NT2/D1 (cell line): ENCODE measurements at regions not wholly inside any gene's neighbourhood (a gene's known extent, or its start where the extent isn't known, plus 50 kb on each side); places are given as distances from the start of the nearest gene placed in this dataset.
A peak's percentile ranks its signal among the peaks of the same experiment; 100 is the strongest.

ENCODE experiments used
- DNase-seq: peaks from one replicate; pipeline ENCODE4 v3.0.0-alpha.2; 2011; ENCODE audit warnings: low read depth, low spot score
- H3K27me3 ChIP-seq: 2 replicates; pipeline ENCODE4 v1.6.0; 2011; ENCODE audit warnings: mild to moderate bottlenecking; ENCODE audit not compliant: insufficient read length, insufficient read depth
- H3K36me3 ChIP-seq: 2 replicates; pipeline ENCODE4 v1.6.1; 2011; ENCODE audit warnings: mild to moderate bottlenecking, low read length, mixed read lengths; ENCODE audit not compliant: insufficient read depth, insufficient read length
- H3K4me1 ChIP-seq: 2 replicates; pipeline ENCODE4 v1.5.1; 2011; ENCODE audit not compliant: insufficient read depth, insufficient read length
- H3K4me3 ChIP-seq: 2 replicates; pipeline ENCODE4 v1.5.1; 2011; ENCODE audit warnings: low read depth; ENCODE audit not compliant: insufficient read length
- H3K9ac ChIP-seq: 2 replicates; pipeline ENCODE4 v1.6.0; 2011; ENCODE audit warnings: low read depth; ENCODE audit not compliant: insufficient read length
- H3K9me3 ChIP-seq: 2 replicates; pipeline ENCODE4 v1.5.1; 2011; ENCODE audit warnings: mild to moderate bottlenecking, low read length; ENCODE audit not compliant: insufficient read depth
- SUZ12 ChIP-seq: IDR thresholded peaks from 2 replicates; pipeline ENCODE4 v1.6.1; 2011; ENCODE audit not compliant: insufficient read length, insufficient read depth; ENCODE audit errors: extremely low read depth
- YY1 ChIP-seq: IDR thresholded peaks from 2 replicates; pipeline ENCODE4 v1.6.1; 2011; ENCODE audit not compliant: insufficient read length, insufficient read depth
- ZNF274 ChIP-seq: IDR thresholded peaks from 2 replicates; pipeline ENCODE4 v1.6.1; 2011; ENCODE audit warnings: mild to moderate bottlenecking, low read depth, low read length

DNA sequence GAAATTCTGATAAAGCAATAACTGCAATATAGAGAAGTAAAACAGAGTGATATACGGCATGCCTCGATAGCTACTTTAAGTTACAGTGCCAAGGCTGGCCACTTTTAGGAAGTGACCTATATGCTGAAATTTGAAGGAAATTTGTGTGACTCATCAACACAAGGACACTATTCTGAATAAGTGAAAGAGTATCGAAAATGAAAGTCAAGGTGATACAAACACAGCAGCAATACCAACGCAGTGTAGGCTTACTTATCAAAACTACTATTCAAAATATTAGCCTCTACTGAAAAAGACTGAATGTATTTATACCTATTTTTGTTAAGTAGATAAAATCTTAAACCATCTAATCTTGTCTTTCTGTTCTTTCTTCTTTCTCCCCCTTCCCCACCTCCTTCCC, 459.9 kb upstream of the GNPDA2 start:
- Histone ChIP-seq H3K9ac (no peak overlapping the region), H3K4me1 (no peaks in the 10 kb centered on the region), H3K36me3 (no peaks in the 10 kb centered on the region), H3K9me3 (no peaks in the 10 kb centered on the region), H3K27me3 (no peaks in the 10 kb centered on the region), H3K4me3 (no peak overlapping the region)
- DNase-seq = no peak
- no peak for TF ChIP-seq YY1
- no peak for TF ChIP-seq ZNF274
- no peak for TF ChIP-seq SUZ12

DNA sequence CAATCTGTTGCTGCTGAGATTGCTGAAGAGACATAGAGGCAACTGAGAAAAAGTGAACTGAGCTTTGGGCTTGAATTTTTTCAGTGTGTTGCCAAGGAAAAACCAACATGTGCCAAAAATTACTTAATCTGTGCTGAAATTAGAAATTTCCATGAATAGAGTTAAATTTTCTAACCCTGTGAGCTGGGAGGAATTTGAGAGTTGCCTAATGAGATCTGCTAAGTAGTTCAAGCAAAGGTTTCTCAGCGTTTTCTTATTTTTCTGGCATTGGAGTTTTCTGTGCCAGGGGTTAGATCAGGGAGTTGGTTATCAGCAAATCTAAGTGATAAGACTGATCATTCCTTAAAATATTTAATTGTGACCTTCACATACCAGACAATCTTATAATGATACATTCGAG, 457.5 kb upstream of the GNPDA2 start:
- Histone ChIP-seq H3K36me3 (no peaks in the 10 kb centered on the region), H3K9me3 (no peaks in the 10 kb centered on the region), H3K9ac (no peak overlapping the region), H3K4me3 (no peak overlapping the region), H3K27me3 (no peaks in the 10 kb centered on the region), H3K4me1 (no peaks in the 10 kb centered on the region)
- no peak for TF ChIP-seq YY1
- no peak for TF ChIP-seq ZNF274
- no peak for TF ChIP-seq SUZ12
- no peak for DNase-seq

DNA sequence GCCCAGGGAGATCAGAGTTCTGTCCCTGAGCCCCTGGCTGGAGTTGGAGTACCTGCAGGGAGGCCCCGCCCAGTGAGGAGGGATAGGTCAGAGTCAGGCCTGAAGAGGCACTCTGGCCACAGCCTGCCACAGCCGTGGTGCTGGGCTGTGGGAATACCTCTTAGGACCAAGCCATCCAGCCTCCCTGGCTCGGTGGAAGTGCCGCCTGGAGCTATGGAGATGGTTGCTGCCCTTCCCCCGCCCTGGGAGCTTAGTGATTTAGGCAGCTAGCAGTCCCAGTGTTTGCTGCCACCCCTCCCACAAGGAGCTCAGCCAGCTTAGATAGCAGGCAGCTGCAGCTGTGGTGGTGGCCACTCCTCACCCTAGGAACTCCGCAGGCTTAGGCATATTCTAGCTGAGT, 446.3 kb upstream of the GNPDA2 start:
- H3K4me1 ChIP-seq = no peaks in the 10 kb centered on the region
- peak; percentile 2 for DNase-seq
- no peaks in the 10 kb centered on the region for H3K9me3 ChIP-seq
- no peak overlapping the region for H3K9ac ChIP-seq
- TF ChIP-seq ZNF274 = no peak
- no peak for TF ChIP-seq YY1
- no peak for TF ChIP-seq SUZ12
- no peak overlapping the region for H3K4me3 ChIP-seq
- no peaks in the 10 kb centered on the region for H3K36me3 ChIP-seq
- no peaks in the 10 kb centered on the region for H3K27me3 ChIP-seq

DNA sequence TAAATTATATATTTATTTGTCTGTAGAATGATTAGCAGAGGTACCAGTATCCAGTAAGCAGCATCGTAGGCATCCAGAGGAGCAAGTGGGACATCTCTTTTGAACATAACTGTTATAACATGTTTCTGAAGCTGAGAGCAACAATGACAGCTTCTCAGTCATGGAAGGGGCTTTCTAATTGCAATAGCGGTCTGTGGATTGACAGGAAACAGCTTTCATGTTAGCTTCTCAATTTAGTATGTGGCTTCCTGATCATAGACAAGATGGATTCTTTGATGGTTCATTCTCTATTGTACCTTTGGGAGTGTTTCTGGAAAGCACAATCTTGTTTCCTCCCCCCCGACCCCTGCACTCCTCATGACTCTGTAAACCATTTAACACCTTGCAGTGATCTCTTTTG, 434.6 kb upstream of the GNPDA2 start:
- Histone ChIP-seq H3K9me3 (no peaks in the 10 kb centered on the region), H3K27me3 (no peaks in the 10 kb centered on the region)
- TF ChIP-seq YY1 = no peak
- TF ChIP-seq SUZ12 = no peak
- TF ChIP-seq ZNF274 = no peak

DNA sequence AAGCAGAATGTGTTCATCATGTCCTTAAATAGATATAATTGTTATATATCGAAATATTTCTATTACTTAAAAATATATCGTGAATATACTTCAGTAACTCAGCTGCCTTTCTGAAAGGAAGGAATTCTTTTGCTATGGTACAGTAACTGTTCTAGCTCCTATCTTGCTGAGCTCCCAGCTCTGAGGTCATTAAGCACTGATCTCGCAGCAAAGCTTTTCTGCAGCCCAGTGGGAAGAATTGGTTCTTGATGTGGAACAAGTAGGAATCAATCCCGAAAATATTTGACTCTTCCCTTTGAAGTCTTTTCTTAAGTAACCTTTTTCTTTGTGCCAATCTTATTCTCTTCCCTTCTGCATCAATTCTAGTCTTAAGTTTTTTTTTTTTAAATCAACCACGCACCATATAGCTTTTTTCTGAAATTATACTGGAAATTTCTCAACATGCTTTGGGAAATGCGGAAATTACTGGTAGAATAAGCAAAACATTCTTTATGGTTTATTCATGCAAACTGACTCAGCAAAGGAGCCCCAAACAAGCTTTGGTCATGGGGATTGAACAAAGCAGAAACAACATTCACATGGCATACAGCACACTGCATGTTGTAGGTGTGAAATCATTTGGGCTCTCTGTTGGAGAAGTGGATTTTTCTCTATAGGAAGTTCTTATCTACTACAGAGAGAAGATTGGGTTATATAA, 428.9 kb upstream of the GNPDA2 start:
- no peaks in the 10 kb centered on the region for H3K36me3 ChIP-seq
- H3K4me1 ChIP-seq = no peaks in the 10 kb centered on the region
- H3K9me3 ChIP-seq = no peaks in the 10 kb centered on the region
- no peaks in the 10 kb centered on the region for H3K27me3 ChIP-seq
- no peak overlapping the region for H3K9ac ChIP-seq
- TF ChIP-seq ZNF274 (no peak), SUZ12 (no peak), YY1 (no peak)
- DNase-seq = no peak
- no peak overlapping the region for H3K4me3 ChIP-seq

More for the DNA sequence above, 434.6 kb upstream of the GNPDA2 start:
- no peak for DNase-seq
- Histone ChIP-seq H3K4me1 (no peaks in the 10 kb centered on the region), H3K4me3 (no peak overlapping the region), H3K9ac (no peak overlapping the region), H3K36me3 (no peaks in the 10 kb centered on the region)

DNA sequence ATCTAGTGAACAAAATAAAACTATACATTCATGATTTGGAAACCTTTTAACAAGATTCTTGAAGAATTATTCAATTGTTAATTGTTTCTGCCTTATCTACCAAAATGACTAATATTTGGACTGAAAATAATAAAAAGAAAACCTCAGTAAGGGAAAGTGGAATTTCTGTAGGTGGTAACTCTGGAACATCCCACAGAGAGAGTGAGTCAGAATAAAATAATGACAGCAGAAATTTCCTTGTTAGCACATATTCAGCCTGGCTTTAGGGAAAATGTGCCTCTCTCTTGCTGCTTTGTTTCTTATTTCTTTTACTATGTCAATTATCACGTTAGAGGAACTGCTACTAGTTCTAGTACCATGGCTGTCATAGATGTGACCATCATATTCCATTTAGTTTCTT, 421.5 kb upstream of the GNPDA2 start:
- Histone ChIP-seq H3K36me3 (no peaks in the 10 kb centered on the region), H3K9me3 (no peaks in the 10 kb centered on the region), H3K4me3 (no peak overlapping the region), H3K9ac (no peak overlapping the region), H3K27me3 (no peaks in the 10 kb centered on the region), H3K4me1 (no peaks in the 10 kb centered on the region)
- TF ChIP-seq YY1 = no peak
- TF ChIP-seq SUZ12 = no peak
- TF ChIP-seq ZNF274 = no peak
- DNase-seq = no peak

DNA sequence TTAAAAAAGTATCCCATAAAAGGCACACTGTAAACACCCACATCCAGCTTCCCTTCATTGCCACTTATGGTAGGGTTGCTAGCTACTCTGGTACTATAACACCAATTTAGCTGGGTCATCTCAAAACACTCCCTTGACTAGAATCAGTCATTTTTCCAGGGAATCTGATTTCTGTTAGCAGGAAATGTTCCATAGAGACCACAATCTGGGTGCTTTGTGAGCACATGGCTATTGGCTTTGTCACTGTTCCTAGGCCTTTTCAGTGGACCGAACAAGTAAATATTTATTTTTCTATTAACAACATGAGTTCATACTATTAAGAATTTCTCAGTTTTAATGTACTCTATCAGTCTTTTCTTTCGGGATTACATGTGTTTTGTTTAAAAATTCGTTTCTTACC, 404.7 kb upstream of the GNPDA2 start:
- Histone ChIP-seq H3K9me3 (no peaks in the 10 kb centered on the region), H3K4me3 (no peak overlapping the region), H3K36me3 (no peaks in the 10 kb centered on the region), H3K9ac (no peak overlapping the region), H3K4me1 (no peaks in the 10 kb centered on the region), H3K27me3 (no peaks in the 10 kb centered on the region)
- no peak for TF ChIP-seq ZNF274
- TF ChIP-seq YY1 = no peak
- no peak for TF ChIP-seq SUZ12
- no peak for DNase-seq

DNA sequence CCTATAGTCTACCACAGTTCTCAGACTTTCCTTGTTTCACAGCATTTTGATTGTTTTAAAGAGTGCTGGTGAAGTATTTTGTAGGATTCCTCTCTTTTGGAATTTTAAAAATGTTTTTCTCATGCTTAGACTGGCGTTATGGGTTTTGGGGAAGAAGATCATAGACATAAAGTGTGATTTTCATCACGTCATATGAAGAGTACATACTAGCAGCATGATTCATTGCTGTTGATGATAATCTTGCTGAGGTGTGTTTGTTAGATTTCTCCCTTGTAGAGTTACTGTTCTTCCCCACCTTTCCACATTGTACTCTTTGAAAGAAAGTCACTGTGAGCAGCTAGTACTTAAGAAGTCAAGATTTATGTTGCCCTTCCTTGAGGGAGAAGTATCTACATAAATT, 396.1 kb upstream of the GNPDA2 start:
- no peaks in the 10 kb centered on the region for H3K27me3 ChIP-seq
- H3K9me3 ChIP-seq = no peaks in the 10 kb centered on the region
- DNase-seq = no peak
- H3K4me3 ChIP-seq = no peak overlapping the region
- no peak overlapping the region for H3K9ac ChIP-seq
- no peaks in the 10 kb centered on the region for H3K4me1 ChIP-seq
- no peaks in the 10 kb centered on the region for H3K36me3 ChIP-seq
- TF ChIP-seq SUZ12 = no peak
- TF ChIP-seq ZNF274 = no peak
- TF ChIP-seq YY1 = no peak
